A673 (cell line): ENCODE measurements at regions not wholly inside any gene's neighbourhood (a gene's known extent, or its start where the extent isn't known, plus 50 kb on each side); places are given as distances from the start of the nearest gene placed in this dataset.

ENCODE experiments used
- BruUV-seq: library from RNA; stranded (reverse); fragments of 400-500 nt; replicated peaks from 2 replicates; lab custom pipeline; 2021; lab: Mats Ljungman, UMichigan
- CTCF ChIA-PET: fragments of 300-600 bp; sonication (Branson Sonifier 250); formaldehyde crosslinking; loops from one replicate; lab custom pipeline; 2022; ENCODE audit warnings: antibody characterized with exemption; lab: Charles Lee
- POLR2A ChIA-PET: fragments of 300-600 bp; sonication (Branson Sonifier 250); formaldehyde crosslinking; loops from one replicate; lab custom pipeline; 2022; ENCODE audit warnings: antibody characterized with exemption; ENCODE audit not compliant: low non-redundant PET; lab: Charles Lee
- DNase-seq: peaks from one replicate; pipeline ENCODE4 v3.0.0-alpha.2; 2015; ENCODE audit warnings: low spot score
- H3K27ac ChIP-seq: fragments of 200-600 bp; sonication (generic); 2 replicates; pipeline ENCODE4 v1.5.1; 2016; ENCODE audit warnings: mixed run types, low read depth, mild to moderate bottlenecking, mixed read lengths, antibody characterized with exemption, low read length; ENCODE audit not compliant: poor library complexity, severe bottlenecking
- H3K27me3 ChIP-seq: fragments of 200-600 bp; sonication (generic); replicated peaks from 2 replicates; pipeline ENCODE4 v1.6.1; 2017; ENCODE audit warnings: mixed run types, low read depth, mild to moderate bottlenecking, mixed read lengths, antibody characterized with exemption, low read length; ENCODE audit not compliant: insufficient read depth, poor library complexity
- H3K36me3 ChIP-seq: fragments of 200-600 bp; sonication (generic); 2 replicates; pipeline ENCODE4 v1.6.1; 2016; ENCODE audit warnings: mixed run types, mild to moderate bottlenecking, mixed read lengths, antibody characterized with exemption, low read length; ENCODE audit not compliant: insufficient read depth, poor library complexity, severe bottlenecking
- H3K4me1 ChIP-seq: fragments of 200-600 bp; sonication (generic); 2 replicates; pipeline ENCODE4 v1.6.1; 2017; ENCODE audit warnings: mixed run types, mild to moderate bottlenecking, mixed read lengths, antibody characterized with exemption, low read length; ENCODE audit not compliant: insufficient read depth, poor library complexity, severe bottlenecking
- H3K4me3 ChIP-seq: fragments of 200-600 bp; sonication (generic); 2 replicates; pipeline ENCODE4 v1.5.1; 2016; ENCODE audit warnings: low read depth, mixed run types, mild to moderate bottlenecking, mixed read lengths, low read length; ENCODE audit not compliant: poor library complexity, severe bottlenecking
- H3K9me3 ChIP-seq: fragments of 200-600 bp; sonication (generic); 2 replicates; pipeline ENCODE4 v1.6.1; 2016; ENCODE audit warnings: mixed run types, low read depth, mild to moderate bottlenecking, mixed read lengths, antibody characterized with exemption, low read length; ENCODE audit not compliant: poor library complexity, severe bottlenecking
- CTCF ChIP-seq: fragments of 300-800, 200-600 bp; sonication (generic); conservative IDR thresholded peaks from 2 replicates; pipeline ENCODE4 v1.5.1; 2017; ENCODE audit warnings: low read depth, mild to moderate bottlenecking, antibody characterized with exemption, low read length, moderate library complexity, mixed read lengths
- EZH2 ChIP-seq: fragments of 200-600 bp; sonication (generic); IDR thresholded peaks from 2 replicates; pipeline ENCODE4 v1.6.1; 2017; ENCODE audit warnings: borderline replicate concordance, low read depth, mild to moderate bottlenecking, mixed read lengths, antibody characterized with exemption, low read length; ENCODE audit not compliant: poor library complexity, severe bottlenecking
- intact Hi-C: fragments of 100-400 bp; cut with micrococcal nuclease; formaldehyde crosslinking; loops from one replicate; pipeline ENCODE4 v1.10.0; 2022; ENCODE audit not compliant: unreplicated experiment

GRCh38 chr1:30410153-30410851 lies 313.1 kb downstream of the MATN1 start:
- Histone ChIP-seq H3K4me1 (peaks cover 19% of the 10 kb centered on the region), H3K9me3 (no peaks in the 10 kb centered on the region), H3K27me3 (no peaks in the 10 kb centered on the region), H3K27ac (no peak overlapping the region), H3K36me3 (no peaks in the 10 kb centered on the region), H3K4me3 (no peak overlapping the region)
- TF ChIP-seq EZH2 (no peak), CTCF (no peak)
- ChIA-PET POLR2A (no interaction called here), CTCF (no interaction called here)
- no peak for DNase-seq
- intact Hi-C loops: no loop called here
- no TSS peak for BruUV-seq

GRCh38 chr1:30409476-30410152 lies 313.8 kb downstream of the MATN1 start:
- H3K27me3 ChIP-seq: no peaks in the 10 kb centered on the region

More at GRCh38 chr1:30409476-30410152, 313.8 kb downstream of the MATN1 start:
- intact Hi-C loops: no loop called here
- Histone ChIP-seq H3K27ac (no peak overlapping the region), H3K4me3 (no peak overlapping the region), H3K36me3 (no peaks in the 10 kb centered on the region), H3K4me1 (peaks cover 19% of the 10 kb centered on the region), H3K9me3 (no peaks in the 10 kb centered on the region)
- no peak for TF ChIP-seq EZH2
- TF ChIP-seq CTCF: no peak
- no peak for DNase-seq
- ChIA-PET POLR2A (no interaction called here), CTCF (no interaction called here)
- BruUV-seq: no TSS peak
